ENCODE measurements at regions not wholly inside any gene's neighbourhood (a gene's known extent, or its start where the extent isn't known, plus 50 kb on each side); places are given as distances from the start of the nearest gene placed in this dataset.

GRCh38 chr1:230572121-230573105, 69.9 kb upstream of the COG2 start:
- Histone ChIP-seq H3K9me3 (no peaks in the 10 kb centered on the region), H3K27ac (peak overlapping the region in 3 of 8 donors; percentile 17 to 60 (median 48)), H3K27me3 (replicated peaks in 1 of 7) (peaks cover 0 to 4% (median 0%) of the 10 kb centered on the region in 7 donors), H3K36me3 (no peaks in the 10 kb centered on the region), H3K4me1 (peaks cover 0 to 17% (median 0%) of the 10 kb centered on the region in 6 donors), H3K4me3 (no peak overlapping the region)
- 30 to 47% (median 37%) methylated on average over 7 of the region's 7 CpGs for WGBS, 5 donors
- no peak for DNase-seq
- intact Hi-C loops (cut with DNase I; ENCODE audit: low total_unique reads), result no loop called here
- TF ChIP-seq POLR2AphosphoS5 (IDR thresholded peaks at IDR 0.05) (no peak), CTCF (IDR thresholded peaks at IDR 0.05 in 8 of 11, conservative IDR thresholded peaks at IDR 0.05 in 3 of 11) (no peak), POLR2A (IDR thresholded peaks at IDR 0.05) (no peak)

GRCh38 chr1:230570724-230571360, 71.4 kb upstream of the COG2 start:
- no peak for DNase-seq
- intact Hi-C loops (cut with DNase I; ENCODE audit: low total_unique reads), result no loop called here
- Histone ChIP-seq H3K4me1 (peaks cover 0 to 17% (median 0%) of the 10 kb centered on the region in 6 donors), H3K4me3 (no peak overlapping the region), H3K9me3 (no peaks in the 10 kb centered on the region), H3K36me3 (no peaks in the 10 kb centered on the region), H3K27ac (peak overlapping the region in 3 of 8 donors; percentile 8 to 76 (median 58)), H3K27me3 (replicated peaks in 1 of 7) (peaks cover 0 to 4% (median 0%) of the 10 kb centered on the region in 7 donors)
- TF ChIP-seq CTCF (IDR thresholded peaks at IDR 0.05 in 8 of 11, conservative IDR thresholded peaks at IDR 0.05 in 3 of 11), result no peak
- no peak for TF ChIP-seq POLR2AphosphoS5 (IDR thresholded peaks at IDR 0.05)
- no peak for TF ChIP-seq POLR2A (IDR thresholded peaks at IDR 0.05)
- WGBS, 5 donors, result 34 to 65% (median 46%) methylated on average over 4 of the region's 4 CpGs

GRCh38 chr1:230569201-230569600, 73.1 kb upstream of the COG2 start:
- Histone ChIP-seq H3K27me3 (replicated peaks in 1 of 7) (peaks cover 0 to 11% (median 0%) of the 10 kb centered on the region in 7 donors), H3K9me3 (no peaks in the 10 kb centered on the region), H3K4me1 (peaks cover 0 to 17% (median 0%) of the 10 kb centered on the region in 6 donors), H3K27ac (no peak overlapping the region), H3K36me3 (no peaks in the 10 kb centered on the region), H3K4me3 (no peak overlapping the region)
- TF ChIP-seq POLR2A (IDR thresholded peaks at IDR 0.05) (no peak), CTCF (IDR thresholded peaks at IDR 0.05 in 8 of 11, conservative IDR thresholded peaks at IDR 0.05 in 3 of 11) (no peak), POLR2AphosphoS5 (IDR thresholded peaks at IDR 0.05) (no peak)
- WGBS, 5 donors, result 87 to 95% (median 94%) methylated on average over 9 of the region's 9 CpGs
- intact Hi-C loops (cut with DNase I; ENCODE audit: low total_unique reads), result no loop called here
- DNase-seq, result no peak

- Histone ChIP-seq H3K27ac (no peak overlapping the region), H3K4me3 (no peak overlapping the region), H3K4me1 (peaks cover 0 to 17% (median 0%) of the 10 kb centered on the region in 6 donors), H3K27me3 (replicated peaks in 1 of 7) (peaks cover 0 to 14% (median 0%) of the 10 kb centered on the region in 7 donors), H3K36me3 (no peaks in the 10 kb centered on the region), H3K9me3 (no peaks in the 10 kb centered on the region)
- WGBS, 5 donors, result 64 to 87% (median 69%) methylated on average over 4 of the region's 4 CpGs
- no peak for DNase-seq
- TF ChIP-seq CTCF (IDR thresholded peaks at IDR 0.05 in 8 of 11, conservative IDR thresholded peaks at IDR 0.05 in 3 of 11) (no peak), POLR2A (IDR thresholded peaks at IDR 0.05) (no peak), POLR2AphosphoS5 (IDR thresholded peaks at IDR 0.05) (no peak)
- intact Hi-C loops (cut with DNase I; ENCODE audit: low total_unique reads), result no loop called here
Observed at GRCh38 chr1:230568676-230569075, 73.6 kb upstream of the COG2 start.

Measured in spleen (tissue), 11 donors.